Panc1 (cell line): ENCODE measurements at regions not wholly inside any gene's neighbourhood (a gene's known extent, or its start where the extent isn't known, plus 50 kb on each side); places are given as distances from the start of the nearest gene placed in this dataset.
A peak's percentile ranks its signal among the peaks of the same experiment; 100 is the strongest.

Experiments used
- ATAC-seq: fragments of 200-7000 bp; cut with Tn5 transposase; 2 replicates; pipeline ENCODE4 v1.9.1; 2020; ENCODE audit warnings: mild to moderate bottlenecking, moderate library complexity
- BruUV-seq: library from RNA; stranded (reverse); fragments of 400-500 nt; replicated peaks from 2 replicates; lab custom pipeline; 2021; lab: Mats Ljungman, UMichigan
- CTCF ChIA-PET: fragments of 300-600 bp; sonication (Branson Sonifier 250); formaldehyde crosslinking; loops from one replicate; lab custom pipeline; 2022; ENCODE audit warnings: antibody characterized with exemption; lab: Charles Lee
- POLR2A ChIA-PET: fragments of 300-600 bp; sonication (Branson Sonifier 250); formaldehyde crosslinking; loops from one replicate; lab custom pipeline; 2022; ENCODE audit warnings: antibody characterized with exemption; lab: Charles Lee
- DNase-seq: peaks from one replicate; pipeline ENCODE4 v3.0.0-alpha.2; 2010; ENCODE audit warnings: low read depth, low spot score
- H3K27ac ChIP-seq: 2 replicates; pipeline ENCODE4 v1.5.1; 2011; ENCODE audit warnings: mild to moderate bottlenecking, low read length, inconsistent platforms
- H3K27me3 ChIP-seq: fragments of 200-500 bp; sonication (Bioruptor generic); 2 replicates; pipeline ENCODE4 v1.6.0; 2014; ENCODE audit warnings: low read length, inconsistent platforms; ENCODE audit not compliant: control insufficient read depth, insufficient read depth
- H3K36me3 ChIP-seq: fragments of 200-500 bp; sonication (Bioruptor generic); 2 replicates; pipeline ENCODE4 v1.5.1; 2014; ENCODE audit warnings: inconsistent platforms, mild to moderate bottlenecking, low read length, moderate library complexity; ENCODE audit not compliant: control insufficient read depth, insufficient read depth
- H3K4me1 ChIP-seq: 2 replicates; pipeline ENCODE4 v1.5.1; 2011; ENCODE audit warnings: inconsistent platforms, mild to moderate bottlenecking, low read length, moderate library complexity; ENCODE audit not compliant: control insufficient read depth, insufficient read depth
- H3K4me3 ChIP-seq, 2 experiments: 2 replicates each; pipeline ENCODE4 v1.5.1; 2011 to 2012; ENCODE audit warnings: low read depth in 2 of 2, low read length in 2 of 2, mild to moderate bottlenecking in 2 of 2, inconsistent platforms in 1 of 2, moderate library complexity in 1 of 2
- H3K9me3 ChIP-seq: fragments of 200-500 bp; sonication (Bioruptor generic); 2 replicates; pipeline ENCODE4 v1.5.1; 2014; ENCODE audit warnings: low read depth, mild to moderate bottlenecking, inconsistent platforms, low read length, moderate library complexity; ENCODE audit not compliant: control insufficient read depth, insufficient read depth
- CTCF ChIP-seq: fragments of 450-650 bp; IDR thresholded peaks from 2 replicates; pipeline ENCODE4 v1.5.1; 2017; ENCODE audit warnings: mild to moderate bottlenecking
- POLR2AphosphoS5 ChIP-seq: IDR thresholded peaks from 2 replicates; pipeline ENCODE4 v1.6.1; 2012; ENCODE audit warnings: mild to moderate bottlenecking, low read depth, low read length, moderate library complexity
- REST ChIP-seq, 2 experiments: IDR thresholded peaks; 2 replicates each; pipeline ENCODE4 v1.6.1; 2011 to 2012; ENCODE audit warnings: low read depth in 2 of 2, control low read depth in 1 of 2, low read length in 1 of 2, mild to moderate bottlenecking in 1 of 2, moderate library complexity in 1 of 2; ENCODE audit not compliant: insufficient read depth in 1 of 2
- SIN3A ChIP-seq: IDR thresholded peaks from 2 replicates; pipeline ENCODE4 v1.6.1; 2012; ENCODE audit warnings: low read depth, mild to moderate bottlenecking, low read length, moderate library complexity, borderline replicate concordance; ENCODE audit not compliant: insufficient read depth
- TCF7L2 ChIP-seq: IDR thresholded peaks from 2 replicates; pipeline ENCODE4 v1.6.1; 2011; ENCODE audit warnings: mild to moderate bottlenecking, low read depth, low read length, inconsistent platforms
- in situ Hi-C: cut with HindIII; loops from 2 replicates; pipeline ENCODE4 v1.10.0; 2016; ENCODE audit warnings: low sequenced_read_pairs, low pct_unique_long_range_greater_than_20kb
- intact Hi-C: fragments of 100-400 bp; cut with micrococcal nuclease; formaldehyde crosslinking; loops from one replicate; pipeline ENCODE4 v1.10.0; 2022; ENCODE audit not compliant: unreplicated experiment

GRCh38 chr4:79652738-79653137, 244.7 kb upstream of the GK2 start:
- no peak overlapping the region; the same call in 1 of the 2 replicates for H3K27ac ChIP-seq
- no peaks in the 10 kb centered on the region for H3K9me3 ChIP-seq
- in situ Hi-C loops, result no loop called here
- no peaks in the 10 kb centered on the region for H3K36me3 ChIP-seq
- intact Hi-C loops, result no loop called here
- BruUV-seq, result no TSS peak
- TF ChIP-seq TCF7L2 (no peak), SIN3A (no peak), CTCF (no peak), POLR2AphosphoS5 (no peak), REST (IDR thresholded peaks at IDR 0.05; ENCODE audit: insufficient read depth in 1 of 2, low read depth in 2 of 2, low read length in 1 of 2) (no peak)
- no peaks in the 10 kb centered on the region; the same call in none of the 2 replicates for H3K4me1 ChIP-seq
- no peak for DNase-seq
- ATAC-seq, result no peak
- H3K27me3 ChIP-seq, result no peaks in the 10 kb centered on the region
- CTCF ChIA-PET, result no interaction called here
- POLR2A ChIA-PET, result no interaction called here
- H3K4me3 ChIP-seq, result no peak overlapping the region

GRCh38 chr4:79652232-79652631, 244.2 kb upstream of the GK2 start:
- Histone ChIP-seq H3K4me1 (no peaks in the 10 kb centered on the region; the same call in none of the 2 replicates), H3K9me3 (no peaks in the 10 kb centered on the region), H3K4me3 (no peak overlapping the region), H3K27me3 (no peaks in the 10 kb centered on the region), H3K27ac (no peak overlapping the region), H3K36me3 (no peaks in the 10 kb centered on the region)
- intact Hi-C loops, result no loop called here
- in situ Hi-C loops, result no loop called here
- ChIA-PET CTCF (no interaction called here), POLR2A (no interaction called here)
- no peak for DNase-seq
- TF ChIP-seq SIN3A, result no peak
- no peak for TF ChIP-seq CTCF
- BruUV-seq, result no TSS peak
- ATAC-seq, result peak; percentile 77

GRCh38 chr4:79651456-79651855, 243.4 kb upstream of the GK2 start:
- H3K27ac ChIP-seq, result peak overlapping the region; percentile 56
- TF ChIP-seq REST (IDR thresholded peaks at IDR 0.05; ENCODE audit: insufficient read depth in 1 of 2, low read depth in 2 of 2, low read length in 1 of 2) (no peak), TCF7L2 (no peak), CTCF (no peak), SIN3A (no peak), POLR2AphosphoS5 (no peak)
- H3K4me3 ChIP-seq, result no peak overlapping the region
- DNase-seq, result no peak
- no peaks in the 10 kb centered on the region for H3K36me3 ChIP-seq
- no peak for ATAC-seq
- no peaks in the 10 kb centered on the region; the same call in none of the 2 replicates for H3K4me1 ChIP-seq
- no TSS peak for BruUV-seq
- ChIA-PET POLR2A (no interaction called here), CTCF (no interaction called here)
- in situ Hi-C loops, result no loop called here
- intact Hi-C loops, result no loop called here
- no peaks in the 10 kb centered on the region for H3K9me3 ChIP-seq
- H3K27me3 ChIP-seq, result no peaks in the 10 kb centered on the region
